HG03565 (cell line): ENCODE measurements at regions not wholly inside any gene's neighbourhood (a gene's known extent, or its start where the extent isn't known, plus 50 kb on each side); places are given as distances from the start of the nearest gene placed in this dataset.
"Not testable (repeated sequence)": the region's sequence is repeated elsewhere in the genome, so short reads cannot be mapped to it uniquely, and the experiment has no call there.

ENCODE experiments used
- ATAC-seq: cut with Tn5 transposase; IDR thresholded peaks from one replicate; pipeline ENCODE4 v1.9.1; 2021; ENCODE audit warnings: mild to moderate bottlenecking, moderate library complexity; ENCODE audit not compliant: unreplicated experiment

DNA sequence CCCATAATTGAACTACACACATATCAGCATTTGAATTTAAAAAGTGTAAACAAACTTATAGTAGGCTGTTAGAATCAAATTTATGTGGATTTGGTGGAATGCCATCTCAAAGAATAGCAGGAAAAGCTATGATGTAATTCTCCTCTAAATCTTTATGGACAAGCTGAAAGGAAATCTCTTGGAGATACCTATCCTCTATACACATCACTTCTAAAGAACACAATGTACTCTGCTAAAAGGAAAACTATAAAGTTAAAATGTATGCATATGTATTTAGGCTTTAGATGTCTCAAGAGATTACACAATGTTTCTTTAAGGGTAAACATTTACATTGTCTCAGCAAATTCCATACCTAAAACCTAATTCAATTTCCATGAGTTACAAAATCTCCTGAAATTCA lies 323.3 kb downstream of the CRPPA start:
- ATAC-seq, result no peak

DNA sequence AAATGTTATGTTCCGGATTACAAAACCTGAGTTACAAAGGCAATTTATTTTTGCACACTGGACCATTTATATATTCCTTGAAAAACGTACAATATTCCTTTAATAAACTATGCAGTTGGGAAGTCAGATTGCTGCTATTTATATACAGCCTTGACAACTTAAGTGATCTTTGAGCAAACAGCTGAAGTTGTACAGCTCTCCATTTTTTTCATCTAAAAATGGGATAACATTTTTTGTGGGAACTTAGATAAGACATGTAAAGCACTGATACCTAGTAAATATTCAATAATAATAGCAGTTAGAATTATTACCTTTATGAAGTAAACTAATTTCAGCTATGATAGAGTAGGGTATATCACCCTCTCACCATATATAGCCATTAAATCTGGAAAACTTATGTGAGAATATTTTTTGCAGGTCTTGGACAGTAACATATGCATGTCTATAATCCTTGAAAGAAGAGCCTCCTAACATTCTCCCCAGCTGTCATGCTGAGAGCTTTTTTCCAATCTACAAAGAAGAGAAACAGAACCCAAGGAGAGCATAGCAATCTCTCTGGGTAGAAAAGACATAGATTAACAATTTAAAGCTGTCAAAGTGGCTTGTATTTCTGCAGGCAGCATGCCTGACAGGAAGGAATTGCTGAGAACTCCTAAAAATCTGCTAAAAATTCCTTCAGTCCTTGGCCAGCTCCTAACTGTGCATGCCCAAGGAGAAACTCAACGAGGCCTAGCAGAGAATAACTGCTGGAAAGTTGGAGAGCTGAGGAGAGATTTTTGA lies 326.0 kb downstream of the CRPPA start:
- ATAC-seq, result no peak

DNA sequence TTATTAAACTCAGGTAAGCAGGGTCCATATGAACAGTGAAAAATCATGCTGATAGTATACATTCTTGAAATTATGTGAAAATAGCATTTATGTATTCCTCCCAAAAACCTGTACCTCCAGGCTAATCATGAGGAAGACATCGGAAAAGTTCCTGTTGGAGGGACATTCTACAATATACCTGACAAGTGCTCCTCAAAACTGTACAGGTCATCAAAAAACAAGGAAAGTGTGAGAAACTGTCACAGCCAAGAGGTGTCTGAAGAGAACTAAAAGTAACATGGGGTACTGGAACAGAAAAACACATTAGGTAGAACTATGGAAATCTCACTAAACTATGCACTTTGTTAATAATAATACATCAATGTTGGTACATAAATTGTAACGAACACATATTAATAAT lies 326.7 kb downstream of the CRPPA start:
- ATAC-seq, result no peak

DNA sequence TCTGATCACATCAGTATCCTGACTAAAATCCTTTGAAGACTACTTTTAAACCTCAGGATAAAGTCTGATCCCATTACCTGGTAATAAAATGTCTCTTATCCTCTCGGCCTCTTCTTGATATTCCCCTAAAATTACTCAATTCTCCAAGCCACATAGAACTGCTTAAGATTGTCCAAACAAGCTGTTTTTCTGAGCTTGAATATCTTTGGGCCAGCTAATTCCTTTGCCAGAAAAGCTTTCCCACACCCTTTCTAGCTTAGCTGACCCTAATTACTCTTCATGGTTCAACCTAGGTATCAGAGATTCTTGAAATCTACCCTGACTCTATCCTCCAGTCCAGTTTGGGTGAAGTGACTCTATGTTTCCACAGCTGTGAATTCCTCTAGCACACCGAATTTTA lies 328.6 kb downstream of the CRPPA start:
- ATAC-seq, result no peak

DNA sequence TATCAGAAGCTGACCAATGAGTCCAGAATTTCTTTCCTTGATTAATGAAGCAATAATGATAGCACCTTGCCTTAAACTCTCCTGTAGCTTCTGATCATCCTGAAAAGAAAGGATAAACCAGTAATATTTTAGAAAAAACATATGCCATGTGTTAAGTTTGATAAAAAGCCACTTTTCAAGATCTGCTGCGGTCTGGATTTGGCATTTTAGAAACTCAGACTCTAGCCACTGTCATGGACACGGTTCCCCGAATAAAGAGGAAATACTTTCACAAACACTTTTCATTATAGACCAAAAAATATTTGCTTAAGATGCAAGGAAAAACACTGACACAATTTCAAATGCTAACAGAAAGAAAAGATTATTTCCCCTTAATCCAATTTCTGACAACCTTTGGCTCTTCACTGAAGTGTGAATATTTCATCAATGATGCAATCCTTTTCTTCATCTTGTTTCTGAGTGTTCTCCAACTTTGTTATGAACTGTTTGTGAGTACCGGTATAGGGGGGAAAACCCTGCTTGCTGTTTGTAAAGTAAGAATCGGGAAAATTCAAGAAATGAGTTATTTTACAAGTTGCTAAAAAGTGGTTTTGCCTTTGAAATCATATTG lies 329.5 kb downstream of the CRPPA start:
- no peak for ATAC-seq

DNA sequence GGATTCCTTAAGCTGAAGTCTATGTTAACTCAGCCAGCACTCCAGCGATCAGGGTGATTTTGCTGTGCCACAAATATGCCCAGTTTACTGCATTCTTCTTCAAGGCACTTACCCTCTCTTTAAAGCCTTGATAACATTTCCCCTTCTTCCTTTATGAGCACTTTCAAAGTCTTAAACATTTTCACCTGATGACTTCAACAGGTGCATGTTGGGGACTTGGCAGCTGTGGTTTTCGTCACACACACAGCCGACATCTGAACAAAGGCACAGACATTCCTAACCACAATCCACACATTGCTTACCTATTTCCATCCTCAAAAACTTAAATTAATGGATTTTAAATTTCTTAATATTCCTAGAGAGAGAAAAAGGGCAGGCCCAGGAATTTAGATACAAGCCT lies 331.5 kb downstream of the CRPPA start:
- ATAC-seq, result no peak

DNA sequence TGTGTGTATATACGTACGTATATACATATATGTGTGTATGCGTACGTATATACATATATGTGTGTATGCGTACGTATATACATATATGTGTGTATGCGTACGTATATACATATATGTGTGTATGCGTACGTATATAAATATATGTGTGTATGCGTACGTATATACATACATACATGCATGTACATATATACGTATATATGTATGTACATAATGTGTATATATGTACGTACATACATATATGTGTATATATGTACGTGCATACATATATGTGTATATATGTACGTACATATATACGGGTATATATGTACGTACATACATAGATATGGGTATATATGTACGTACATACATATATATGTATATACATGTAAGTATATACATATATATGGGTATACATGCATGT lies 332.1 kb downstream of the CRPPA start:
- ATAC-seq, result no peak

DNA sequence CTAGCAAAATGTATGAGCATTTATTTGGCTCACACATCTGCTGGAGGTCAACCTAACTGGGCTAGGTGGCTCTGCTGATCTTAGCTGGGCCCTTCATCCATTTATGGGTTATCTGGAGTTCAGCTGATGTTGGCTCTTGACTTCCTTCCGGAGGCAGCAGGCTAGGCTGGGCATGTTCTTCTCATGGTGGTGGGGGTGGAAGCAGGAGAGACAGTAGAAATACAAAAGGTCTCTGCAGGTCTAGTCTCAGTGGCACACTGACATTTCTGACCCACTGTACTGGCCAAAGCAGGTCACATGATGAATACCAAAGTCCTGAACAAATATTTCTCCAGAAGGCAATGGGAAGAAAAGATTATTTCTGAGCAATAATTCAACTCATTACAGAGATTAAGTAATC lies 334.6 kb downstream of the CRPPA start:
- no peak for ATAC-seq

DNA sequence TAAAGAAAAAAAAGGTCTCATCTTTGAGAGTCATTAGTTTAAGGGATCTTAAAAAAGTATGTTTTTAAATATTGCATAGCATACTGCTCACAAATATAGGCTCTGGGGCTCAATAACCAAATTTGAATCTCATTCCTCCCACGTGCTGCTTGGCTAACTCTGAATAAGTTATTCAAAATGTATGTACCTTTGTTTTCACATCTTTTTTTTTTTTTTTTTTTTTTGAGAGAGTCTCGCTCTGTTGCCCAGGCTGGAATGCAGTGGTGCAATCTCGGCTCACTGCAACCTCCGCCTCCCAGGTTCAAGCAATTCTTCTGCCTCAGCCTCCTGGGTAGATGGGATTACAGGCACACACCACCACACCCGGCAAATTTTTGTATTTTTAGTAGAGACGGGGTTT lies 335.6 kb downstream of the CRPPA start:
- ATAC-seq, result not testable (repeated sequence)

DNA sequence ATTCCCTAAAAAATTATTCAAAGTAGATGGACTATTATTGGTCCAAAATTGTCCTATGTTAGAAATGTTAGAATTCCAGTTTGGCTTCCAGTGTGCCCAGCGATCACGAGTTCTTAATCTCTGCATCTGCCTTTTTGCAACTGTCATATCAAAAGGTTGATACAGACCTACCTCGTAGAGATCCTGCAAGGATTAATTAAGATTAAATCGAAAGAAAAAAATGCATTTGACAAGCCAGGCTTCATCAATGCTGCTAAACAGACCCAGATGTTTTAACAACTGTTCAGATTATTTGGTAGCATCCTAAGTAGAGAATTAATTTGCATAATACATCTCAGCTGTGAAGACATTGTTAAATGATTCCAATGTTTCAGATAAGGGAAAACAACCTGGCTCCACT lies 336.5 kb downstream of the CRPPA start:
- no peak for ATAC-seq

DNA sequence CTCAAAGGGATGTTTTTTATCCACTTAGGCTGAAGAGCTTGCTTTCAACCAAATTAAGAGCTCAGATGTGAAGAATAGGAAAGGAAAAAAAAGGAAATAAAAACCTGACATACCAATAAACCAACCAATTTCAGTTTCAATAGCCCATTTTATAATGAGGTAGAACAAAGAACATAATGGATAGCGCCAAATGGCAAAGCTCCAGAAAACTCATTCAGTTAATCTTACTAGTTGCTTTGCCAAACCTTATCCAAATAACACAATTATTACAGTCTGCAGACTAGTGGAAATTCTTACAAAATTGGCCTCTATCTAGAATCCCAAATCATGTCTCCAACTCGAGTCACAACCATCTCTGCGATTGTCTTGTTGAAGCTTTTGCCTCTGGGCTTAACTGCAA lies 337.0 kb downstream of the CRPPA start:
- ATAC-seq, result no peak

DNA sequence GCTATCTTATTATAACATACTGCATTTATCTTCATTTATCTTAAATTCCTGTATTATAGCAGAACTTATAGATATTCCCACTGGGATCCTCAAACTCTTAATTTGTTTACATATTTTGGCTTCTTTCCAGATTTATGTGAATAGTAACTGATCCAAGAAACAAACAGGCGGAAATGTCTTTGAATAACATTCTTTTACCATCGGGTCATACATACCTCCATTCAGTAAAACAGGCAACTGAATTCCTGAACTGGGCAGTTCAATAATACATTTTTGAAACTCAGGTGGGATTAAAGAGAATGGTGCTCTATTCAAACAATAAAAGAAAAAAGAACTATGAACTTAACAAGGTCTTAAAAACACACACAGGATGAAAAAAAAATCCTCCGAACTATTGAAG lies 337.4 kb downstream of the CRPPA start:
- ATAC-seq, result no peak

DNA sequence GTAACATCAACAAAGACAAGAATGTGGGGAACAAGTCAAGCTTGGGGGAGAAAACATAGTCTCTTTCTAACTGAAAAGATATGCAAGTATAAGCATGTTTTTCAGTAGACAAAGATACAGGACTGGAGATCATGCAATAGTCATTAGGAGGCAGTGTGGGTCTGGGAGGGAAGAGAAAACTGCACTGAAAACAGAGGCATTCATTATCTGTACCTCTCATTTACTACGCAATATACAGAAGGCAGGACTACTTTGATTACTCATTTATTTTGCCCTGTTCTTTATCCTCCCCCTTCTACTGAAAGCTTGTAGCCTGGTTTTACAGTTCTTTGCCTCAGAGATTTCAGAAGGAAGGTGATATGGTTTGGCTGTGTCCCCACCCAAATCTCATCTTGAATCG lies 341.2 kb downstream of the CRPPA start:
- no peak for ATAC-seq

DNA sequence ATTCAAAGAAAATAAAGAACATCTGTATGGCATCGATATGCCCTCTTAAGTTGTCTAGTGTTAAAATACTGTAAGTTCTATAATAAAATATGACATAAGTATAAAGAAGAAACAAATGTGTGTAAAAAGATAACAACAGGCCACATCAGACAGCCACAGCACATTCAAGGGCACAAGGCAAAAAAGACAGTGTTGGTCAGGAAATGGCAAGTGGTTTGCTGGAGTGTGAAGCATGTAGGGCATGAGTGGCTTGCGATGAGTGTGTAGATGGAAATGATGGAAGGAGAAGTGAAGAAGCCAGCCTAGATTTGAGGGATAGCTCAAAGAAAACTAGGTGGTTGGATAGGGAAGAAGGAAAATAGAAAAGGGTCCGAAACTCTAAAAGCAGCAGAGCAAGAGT lies 341.6 kb downstream of the CRPPA start:
- ATAC-seq, result no peak

DNA sequence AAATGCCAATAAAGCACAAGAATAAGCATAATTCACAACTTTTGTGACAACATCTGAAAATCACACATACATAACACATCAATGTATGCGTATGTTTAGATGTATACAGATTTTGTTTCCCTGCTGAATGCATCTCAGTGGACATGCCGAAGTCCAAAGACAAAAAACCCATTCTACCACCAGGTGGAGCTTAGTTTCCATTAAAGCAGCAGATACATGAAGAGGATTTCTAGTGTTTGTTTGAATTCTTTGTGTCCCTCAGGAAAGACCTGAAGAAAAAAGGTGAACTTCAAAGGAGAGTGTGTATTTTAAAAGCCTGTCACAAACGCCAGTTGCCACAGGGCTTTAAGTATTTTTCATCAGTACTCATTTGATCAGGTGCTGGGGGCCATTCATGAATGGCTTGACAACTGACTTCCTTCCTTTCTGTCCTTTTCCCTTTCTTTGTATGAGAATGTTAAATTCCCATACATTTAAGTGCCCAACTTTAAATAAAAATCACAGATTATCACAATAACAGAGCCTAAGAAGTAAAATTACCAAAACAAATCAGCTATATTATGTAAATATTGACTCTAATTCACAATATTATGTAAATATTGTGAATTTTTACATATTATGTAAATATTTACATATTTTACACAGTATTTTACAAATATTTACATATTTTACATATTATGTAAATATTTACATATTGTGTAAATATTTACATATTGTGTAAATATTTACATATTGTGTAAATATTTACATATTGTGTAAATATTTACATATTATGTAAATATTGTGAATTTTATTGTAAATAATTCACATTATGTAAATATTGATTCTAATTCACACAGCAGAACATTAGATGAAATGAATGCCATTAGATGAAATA lies 343.0 kb downstream of the CRPPA start:
- peak; percentile 56 for ATAC-seq

DNA sequence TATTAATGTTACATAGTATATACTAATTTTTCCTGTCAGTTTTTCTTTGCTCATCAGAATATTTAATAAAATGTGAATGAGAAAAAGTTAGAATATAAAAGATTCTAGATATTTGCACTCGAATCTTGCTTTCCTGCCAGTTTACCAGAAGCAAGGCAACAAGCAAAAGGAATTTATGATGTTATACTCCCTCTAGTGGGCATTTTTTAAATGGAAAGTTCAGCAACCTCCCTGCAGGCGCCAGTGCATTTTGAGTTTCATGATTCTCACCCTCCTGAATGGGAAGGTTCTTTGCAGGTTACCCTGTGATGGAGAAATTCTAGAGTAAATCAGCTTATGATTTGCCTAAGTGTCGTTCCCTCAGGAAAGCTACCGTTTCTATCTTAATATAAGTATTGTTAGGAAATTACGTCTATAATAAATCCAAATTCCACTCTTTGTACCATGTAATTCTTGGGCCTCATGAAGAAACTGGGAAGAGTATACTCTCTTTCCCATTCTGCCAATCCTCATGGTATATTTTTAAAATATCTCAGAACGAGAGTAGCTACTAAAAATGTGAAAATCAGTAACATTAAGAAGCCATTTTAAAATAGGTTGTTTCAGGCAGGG lies 350.0 kb downstream of the CRPPA start:
- peak; percentile 77 for ATAC-seq

DNA sequence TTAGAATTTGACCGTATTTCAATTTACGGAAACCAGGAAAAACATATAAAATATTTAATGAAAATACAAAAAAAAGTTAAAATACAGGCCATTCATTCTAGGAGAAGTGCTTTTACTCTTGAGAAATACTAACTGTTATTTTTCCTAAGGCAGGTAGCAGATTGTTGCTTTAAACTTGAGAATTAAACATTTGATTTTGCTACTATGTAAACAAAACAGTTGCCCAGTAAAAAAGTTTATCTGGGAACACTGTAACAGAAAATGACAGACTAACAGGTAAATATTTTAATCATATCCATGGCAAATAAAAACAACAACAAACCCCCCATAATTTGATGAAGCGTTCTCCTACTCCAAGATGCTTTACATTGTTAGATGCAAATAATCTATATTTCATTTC lies 350.5 kb downstream of the CRPPA start:
- no peak for ATAC-seq

DNA sequence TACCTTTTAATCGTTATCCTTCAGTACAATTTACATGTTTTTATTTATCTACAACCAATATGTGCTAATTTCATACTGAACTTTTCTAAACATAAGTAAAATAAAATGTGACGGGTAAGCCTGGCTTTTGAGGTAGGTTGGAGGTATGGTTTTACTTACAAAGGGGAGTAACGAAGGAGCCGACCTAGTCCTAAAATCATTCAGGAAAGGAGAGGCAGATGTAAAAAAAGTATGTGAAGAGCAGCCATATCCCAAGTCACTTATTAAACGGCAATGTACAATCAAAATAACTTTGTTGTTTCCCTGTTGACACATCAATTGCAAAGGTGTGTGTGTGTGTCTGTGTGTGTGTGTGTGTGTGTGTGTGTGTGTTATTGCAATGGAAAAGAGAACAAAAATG lies 351.3 kb downstream of the CRPPA start:
- ATAC-seq, result no peak

DNA sequence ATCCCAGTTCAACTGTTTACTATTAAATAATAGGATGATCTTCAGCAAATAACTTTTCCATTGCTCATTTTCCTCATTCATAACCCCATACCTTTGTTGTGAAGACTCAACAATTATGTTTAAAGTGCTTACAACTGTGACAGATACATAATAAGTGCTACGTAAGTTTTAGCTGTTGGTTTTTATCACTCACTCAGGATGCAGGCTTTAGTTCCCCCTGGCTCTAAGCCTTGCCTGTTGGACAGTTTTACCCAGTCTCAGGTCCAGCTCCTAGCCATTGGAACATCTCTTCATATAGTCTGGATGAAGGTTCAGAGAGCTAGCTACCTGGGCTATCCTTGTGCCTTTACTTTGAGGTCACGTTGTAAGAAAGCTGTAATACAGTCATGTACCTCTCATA lies 353.2 kb downstream of the CRPPA start:
- ATAC-seq, result no peak

DNA sequence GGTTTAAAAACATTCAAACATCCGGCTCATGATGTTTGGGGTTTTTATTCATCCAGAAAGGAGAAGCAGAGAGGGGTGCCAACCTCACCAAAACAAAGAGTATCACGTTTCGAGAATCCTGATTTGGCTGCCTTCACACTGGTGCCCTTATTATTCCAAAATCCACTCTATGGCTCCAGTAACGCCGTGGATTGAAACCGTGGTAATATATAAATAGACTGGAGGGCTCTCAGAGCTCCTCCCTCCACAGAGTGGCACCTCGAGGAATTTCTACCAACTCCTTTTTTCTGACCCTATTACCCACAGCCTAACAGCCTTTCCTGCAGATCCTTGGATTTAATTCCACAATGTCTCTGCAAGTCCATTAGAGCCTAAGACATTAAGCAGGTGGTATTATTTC lies 353.6 kb downstream of the CRPPA start:
- ATAC-seq, result no peak

DNA sequence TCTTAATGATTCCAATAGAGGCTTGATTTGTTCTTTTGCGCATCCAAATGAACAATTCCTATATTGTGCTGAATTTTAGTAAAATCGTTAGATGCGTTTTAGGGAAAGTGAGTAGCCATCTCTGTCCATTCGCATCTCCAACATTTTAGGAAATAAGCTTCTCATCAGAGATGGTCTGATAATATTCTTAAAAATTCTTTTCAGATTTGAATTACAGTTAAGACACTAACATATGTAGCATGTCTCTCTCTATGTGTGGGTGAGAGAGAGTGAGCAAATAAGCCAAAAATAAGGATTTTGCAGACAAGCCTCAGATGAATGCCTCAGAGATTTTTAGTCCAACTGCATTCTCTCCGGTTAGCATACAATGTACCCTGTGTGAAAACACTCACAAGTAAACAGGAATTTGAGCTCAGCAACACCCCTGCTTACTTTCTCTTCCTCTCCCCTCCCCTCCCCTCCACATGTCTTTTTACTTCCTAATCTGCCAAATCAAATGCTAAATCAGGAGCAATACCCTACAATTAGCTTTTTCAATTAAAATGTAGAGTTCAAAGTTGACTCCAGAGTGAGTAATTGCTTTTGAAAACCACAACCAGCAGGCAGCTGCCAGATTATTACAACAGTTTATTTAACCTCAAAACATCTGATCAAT lies 354.4 kb downstream of the CRPPA start:
- ATAC-seq, result no peak
